Inflammatory macrophage (primary cell): ENCODE measurements at regions not wholly inside any gene's neighbourhood (a gene's known extent, or its start where the extent isn't known, plus 50 kb on each side); places are given as distances from the start of the nearest gene placed in this dataset.
A peak's percentile ranks its signal among the peaks of the same experiment; 100 is the strongest.

Source experiments
- DNase-seq, 2 donors: peaks; one replicate each; pipeline ENCODE4 v3.0.0-alpha.2; 2020 to 2022

DNA sequence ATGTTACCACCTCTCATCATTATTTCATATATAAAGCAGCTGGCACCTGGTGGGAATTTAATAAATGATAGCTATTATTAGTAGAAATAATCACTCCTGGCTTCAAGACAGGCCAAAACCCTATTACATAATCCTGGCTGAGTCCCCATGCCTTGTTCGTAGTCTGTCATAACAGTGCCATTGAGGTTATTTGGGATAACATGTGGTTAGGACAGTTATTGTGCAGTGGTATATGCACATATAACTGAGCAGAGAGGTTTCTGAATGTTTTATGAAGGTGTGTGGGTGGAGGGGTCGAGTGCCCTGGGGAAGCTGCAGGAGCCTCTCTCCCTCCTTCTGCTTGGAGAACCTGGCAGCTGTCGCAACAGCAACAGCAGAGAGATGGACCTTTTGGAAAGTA is 162.4 kb upstream of the NABP1 start:
- DNase-seq = no peak

DNA sequence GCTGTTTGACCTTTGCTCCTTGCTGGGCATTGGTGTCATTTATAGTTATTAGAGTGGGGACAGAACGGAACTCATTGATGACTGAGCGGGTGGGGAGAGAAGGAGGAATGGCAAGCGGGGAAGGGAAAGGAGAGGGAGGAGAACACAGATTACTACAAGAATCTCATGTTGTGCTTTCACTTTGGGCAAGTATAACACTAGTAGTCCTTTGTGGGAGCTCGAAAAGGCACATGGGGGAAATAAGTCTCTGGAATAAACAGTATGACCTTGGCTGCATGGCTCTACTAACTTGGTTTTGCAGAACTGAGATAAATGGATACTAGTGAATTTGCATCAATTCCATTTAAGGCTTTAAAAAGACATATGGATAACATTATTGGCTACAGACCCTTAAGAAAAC is 161.7 kb upstream of the NABP1 start:
- DNase-seq = no peak

DNA sequence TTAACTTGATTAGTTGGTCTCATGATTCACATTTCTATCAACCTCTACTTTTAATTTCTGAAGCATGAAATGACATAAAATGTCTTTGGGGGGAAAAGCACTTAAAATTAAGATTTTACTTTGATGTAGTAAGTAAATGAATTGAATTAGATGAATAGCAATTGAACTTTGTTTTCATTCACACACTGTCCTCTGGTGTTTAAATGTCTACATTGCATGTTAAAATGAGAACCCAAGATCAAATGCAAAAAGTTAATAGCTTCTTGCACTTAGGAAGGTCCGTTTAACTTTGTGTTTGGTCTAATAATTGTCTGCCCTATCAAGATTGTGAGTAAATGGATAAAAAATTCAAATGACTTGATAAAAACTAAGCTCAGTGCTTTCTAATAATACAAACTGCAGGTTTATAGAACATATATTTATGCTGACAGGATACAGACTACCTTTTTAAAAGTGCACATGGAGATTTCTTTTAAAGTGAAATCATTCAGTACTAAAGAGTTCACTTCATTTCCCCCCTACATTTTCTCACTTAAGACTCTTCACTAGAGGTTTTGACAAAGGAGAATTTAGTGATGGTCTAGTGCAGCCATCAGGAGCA is 156.2 kb upstream of the NABP1 start:
- DNase-seq = peak in 1 of 2 donors; percentile 65

DNA sequence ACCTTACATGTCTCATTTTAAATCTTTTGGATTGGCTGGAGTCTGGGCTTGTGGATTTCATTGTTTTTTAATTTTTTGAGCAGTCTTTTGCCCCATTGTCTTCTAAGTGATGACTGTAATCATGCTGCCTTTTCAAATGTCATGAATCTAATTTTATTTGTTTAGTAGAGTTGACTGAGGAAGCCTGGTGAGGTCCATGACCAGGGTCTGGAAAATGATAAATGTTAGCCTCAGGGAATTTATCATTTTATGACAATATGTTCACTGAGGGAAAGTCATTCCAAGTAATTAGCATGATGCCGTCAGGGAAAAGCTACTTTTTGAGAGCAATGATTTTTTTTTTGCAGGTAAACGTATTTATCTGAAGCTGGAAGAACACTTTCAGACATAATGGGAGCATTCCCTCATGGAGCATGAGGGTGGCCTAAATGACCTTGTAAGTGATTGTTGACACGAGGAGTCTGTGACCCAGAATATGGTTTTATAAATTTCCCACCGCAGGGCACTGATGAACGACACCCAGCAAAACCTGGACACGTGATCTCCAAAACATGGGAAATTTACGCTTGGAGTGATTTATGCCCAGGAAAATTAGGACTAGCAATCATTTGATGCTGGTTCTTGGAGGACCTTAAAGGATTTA is 155.3 kb upstream of the NABP1 start:
- no peak for DNase-seq

DNA sequence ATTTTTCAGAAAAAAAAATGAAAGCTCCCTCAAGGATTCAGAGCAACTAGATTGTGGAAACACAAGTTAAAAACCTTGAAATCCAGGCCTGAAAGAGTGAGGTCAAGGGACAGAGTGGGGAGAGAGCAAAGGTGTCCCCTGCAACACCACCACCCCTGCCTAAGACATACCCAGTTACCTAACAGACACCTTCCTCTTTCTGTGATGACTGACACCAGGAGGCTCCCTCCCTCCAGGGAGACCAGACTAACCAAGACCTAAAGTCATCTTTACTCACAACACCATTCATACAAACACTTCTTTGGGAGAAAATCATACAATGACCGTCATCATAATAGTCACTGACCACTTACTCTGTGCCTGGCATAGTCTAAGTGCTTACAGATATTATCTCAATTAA is 151.8 kb upstream of the NABP1 start:
- peak; percentile 20 to 54 for DNase-seq

DNA sequence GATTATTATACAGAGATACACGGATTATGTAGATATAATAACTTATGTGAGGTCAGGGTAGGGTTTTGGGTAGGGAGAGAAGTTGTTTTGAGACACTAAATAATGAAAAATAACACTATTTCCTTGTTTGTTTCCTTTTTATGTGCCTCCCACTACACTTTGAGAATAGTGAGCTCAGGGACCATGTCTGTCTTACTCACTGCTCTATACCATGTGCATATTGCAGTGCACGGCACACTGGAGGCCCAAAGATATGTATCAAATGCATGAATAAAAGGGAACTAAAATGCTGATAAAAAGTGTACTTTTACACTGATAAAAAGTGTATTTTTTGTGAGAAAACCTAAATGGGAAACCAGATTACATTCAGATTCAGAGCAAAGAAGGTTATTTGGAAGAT is 151.4 kb upstream of the NABP1 start:
- peak; percentile 46 to 73 for DNase-seq

DNA sequence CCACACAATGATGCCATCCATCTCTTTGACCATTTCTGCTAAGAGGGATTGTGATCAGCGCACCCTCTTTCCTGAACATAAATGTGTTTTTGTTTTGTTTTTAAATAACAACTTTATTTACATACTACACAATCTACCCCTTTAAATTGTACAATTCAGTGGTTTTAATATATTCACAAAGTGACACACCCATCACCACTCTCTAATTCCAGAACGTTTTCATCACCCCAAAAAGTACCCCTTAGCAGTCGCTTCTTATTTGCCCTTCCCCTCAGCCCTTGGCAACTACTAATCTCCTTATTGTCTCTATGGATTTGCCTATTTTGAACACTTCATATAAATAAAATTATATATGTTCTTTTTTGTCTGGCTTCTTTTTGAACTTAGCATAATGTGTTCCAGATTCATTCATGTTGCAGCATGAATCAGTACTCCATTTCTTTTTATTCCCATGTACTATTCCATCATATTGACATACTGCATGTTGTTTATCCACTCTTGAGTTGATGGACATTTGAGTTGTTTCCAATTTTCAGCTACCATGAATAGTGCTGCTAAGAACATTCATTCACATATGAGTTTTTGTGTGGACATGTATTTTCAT is 150.9 kb upstream of the NABP1 start:
- DNase-seq = no peak

DNA sequence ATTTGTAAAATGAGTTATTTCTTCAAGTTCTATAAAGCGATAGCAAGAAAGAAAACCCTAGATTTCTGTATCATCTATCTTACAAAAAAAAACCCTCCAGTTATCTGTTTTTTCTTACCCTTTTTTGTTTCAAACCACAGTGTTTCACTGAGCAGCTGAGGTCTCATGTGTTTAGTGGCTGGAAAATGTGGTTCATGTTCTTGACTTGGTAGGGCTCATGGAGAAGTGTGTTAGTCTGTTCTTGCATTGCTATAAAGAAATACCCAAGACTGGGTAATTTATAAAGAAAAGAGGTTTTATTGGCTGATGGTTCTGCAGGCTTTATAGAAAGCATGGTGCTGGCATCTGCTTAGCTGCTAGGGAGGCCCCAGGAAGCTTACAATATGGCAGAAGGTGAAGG is 147.3 kb upstream of the NABP1 start:
- DNase-seq = no peak

DNA sequence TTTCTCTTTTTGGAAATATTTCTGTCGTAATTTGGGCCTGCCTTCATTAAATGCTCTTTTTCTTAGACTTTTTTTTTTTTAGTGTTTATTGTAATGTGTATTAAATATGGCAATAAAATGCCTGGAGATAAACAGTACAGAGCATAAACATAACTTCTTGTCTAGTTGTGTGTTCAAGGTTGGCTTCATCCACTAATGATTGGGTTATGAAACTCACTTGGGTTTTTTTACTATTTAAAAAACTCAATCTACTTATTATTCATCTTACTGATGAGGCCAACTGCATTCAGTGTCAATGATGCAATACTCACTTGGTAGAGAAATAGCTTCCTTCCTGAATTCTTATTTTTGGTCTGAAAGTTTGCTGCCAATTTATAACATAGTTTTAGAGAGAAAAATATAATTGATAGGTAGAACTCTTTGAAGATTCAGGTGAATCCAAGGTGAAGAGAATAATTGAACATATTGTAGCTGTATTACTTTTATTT is 144.2 kb upstream of the NABP1 start:
- peak; percentile 28 to 63 for DNase-seq

DNA sequence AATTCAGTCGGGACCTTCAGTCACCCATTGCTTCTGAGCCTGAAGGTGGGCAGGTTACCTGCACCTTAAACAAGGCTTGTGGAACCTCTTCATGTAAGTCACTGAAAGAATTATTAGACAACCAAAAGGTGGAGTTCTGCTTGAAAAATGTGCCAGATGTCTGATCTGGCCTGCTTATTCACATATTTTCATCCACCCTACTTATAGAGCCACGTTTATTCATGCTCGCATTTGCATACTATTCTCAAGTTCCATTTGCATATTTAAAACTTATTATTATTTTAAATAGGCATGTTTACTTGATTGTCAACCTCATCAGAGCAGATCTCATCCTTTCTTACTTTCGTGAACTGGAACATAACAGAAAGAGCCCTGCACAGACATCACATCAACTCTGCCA is 140.0 kb upstream of the NABP1 start:
- DNase-seq = no peak

DNA sequence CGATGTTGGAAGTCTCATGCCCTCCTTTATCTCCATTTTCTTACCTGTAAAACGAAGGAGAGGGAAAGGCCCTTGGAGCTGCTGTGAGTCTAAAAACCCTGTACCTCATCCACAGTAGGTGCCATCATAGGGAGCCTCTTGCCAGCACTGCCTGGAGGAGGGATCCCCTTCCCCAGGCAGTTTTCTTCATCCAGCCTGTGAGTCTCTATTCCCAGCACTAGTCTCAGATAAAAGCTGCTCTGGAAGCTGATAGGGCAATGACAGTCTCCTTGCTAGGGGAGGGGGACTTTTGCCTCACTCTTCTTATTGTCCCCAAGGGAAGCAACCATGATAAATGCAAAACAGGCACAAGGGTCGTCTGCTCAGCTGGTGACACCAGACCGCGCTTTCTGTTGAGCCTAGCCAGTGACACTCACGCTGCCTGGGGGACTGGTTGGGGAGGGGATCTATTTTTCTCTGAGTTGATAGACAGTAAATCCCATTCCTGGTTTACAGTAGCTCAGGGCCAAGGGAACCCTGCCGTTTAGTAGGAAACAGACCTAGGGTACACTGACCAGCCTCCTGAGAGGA is 139.5 kb upstream of the NABP1 start:
- no peak for DNase-seq

DNA sequence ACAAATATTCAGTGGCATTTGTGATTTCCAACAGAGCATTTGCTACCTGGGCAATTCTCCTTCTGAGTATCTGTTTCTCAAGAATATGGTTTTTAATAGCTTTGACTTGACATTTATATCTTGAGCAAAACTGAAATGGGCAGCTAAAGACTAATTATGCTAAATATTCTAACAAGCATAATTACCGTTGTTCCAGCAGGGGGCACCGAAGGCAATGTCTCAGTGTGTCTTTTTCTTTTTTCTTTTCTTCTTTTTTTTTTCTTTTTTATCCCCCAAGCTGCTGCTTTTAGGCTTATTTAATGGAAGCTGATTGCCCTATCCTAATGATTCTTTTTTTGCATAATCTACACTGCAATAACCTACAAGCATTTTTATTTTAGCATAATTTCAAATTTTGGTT is 138.9 kb upstream of the NABP1 start:
- peak in 1 of 2 donors; percentile 11 for DNase-seq

DNA sequence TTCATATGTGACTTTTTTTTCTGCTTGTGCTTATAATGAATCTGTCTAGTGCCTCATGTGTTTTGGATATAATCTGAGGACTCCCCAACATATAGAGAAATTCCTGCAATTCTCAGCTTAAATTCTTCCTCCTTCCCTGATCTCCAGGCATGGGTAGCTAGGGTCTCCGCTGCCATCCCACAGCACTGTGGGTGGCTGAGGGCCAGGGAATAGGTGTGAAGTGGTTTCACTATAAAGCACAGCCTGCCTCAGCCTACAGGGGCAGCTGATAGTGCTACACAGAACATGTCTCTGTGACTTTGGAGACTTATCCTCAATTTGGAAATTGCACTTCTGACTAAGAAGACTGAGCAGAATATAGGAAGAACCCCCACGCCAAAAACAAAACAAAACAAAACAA is 137.3 kb upstream of the NABP1 start:
- no peak for DNase-seq

DNA sequence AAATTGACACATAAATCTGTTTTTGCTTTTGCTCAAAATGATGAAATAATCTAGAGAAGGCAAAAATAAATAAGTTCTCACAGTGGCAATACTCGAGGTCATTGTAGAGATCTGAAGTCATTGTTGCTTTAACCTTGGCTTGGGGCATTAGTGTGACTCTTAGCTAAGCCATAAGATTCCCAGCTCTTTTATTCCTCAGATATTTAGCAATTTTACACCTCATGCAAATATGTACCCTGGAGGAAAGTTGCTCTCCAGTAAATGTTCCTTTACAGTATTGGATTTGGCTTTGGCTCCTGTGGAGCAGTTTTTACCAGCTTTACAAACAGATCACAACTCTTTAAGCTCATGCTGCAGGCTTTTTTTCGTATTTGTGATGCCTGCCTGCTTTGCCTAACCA is 134.2 kb upstream of the NABP1 start:
- no peak for DNase-seq

DNA sequence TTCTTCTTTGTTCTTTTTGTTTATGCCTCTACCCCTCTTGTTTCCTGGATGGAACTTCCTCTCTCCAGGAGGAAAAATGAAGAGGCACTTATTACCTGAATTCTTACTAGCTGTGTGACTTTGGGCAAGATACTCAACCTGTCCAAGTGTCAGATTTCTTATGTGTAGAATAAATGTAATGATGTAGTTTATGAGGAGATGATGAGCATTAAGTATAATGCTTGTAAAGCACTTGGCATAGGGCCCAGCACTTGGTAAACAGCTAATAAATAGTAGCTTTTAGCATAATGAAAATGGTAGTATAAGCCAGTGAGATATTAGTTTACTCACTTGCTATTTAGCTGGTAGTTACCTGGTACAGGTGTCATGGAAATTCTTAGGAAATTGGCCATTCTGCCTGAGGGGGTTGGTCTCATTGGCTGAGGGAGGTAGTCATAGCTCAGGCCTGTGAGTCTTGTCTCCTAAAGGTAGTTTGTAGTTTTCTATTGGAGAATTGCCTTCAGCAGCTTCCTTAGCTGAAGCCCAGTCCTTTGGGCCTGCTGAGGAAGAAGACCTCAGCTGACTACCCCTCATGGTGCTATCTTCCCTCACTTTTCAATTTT is 133.4 kb upstream of the NABP1 start:
- DNase-seq = no peak

DNA sequence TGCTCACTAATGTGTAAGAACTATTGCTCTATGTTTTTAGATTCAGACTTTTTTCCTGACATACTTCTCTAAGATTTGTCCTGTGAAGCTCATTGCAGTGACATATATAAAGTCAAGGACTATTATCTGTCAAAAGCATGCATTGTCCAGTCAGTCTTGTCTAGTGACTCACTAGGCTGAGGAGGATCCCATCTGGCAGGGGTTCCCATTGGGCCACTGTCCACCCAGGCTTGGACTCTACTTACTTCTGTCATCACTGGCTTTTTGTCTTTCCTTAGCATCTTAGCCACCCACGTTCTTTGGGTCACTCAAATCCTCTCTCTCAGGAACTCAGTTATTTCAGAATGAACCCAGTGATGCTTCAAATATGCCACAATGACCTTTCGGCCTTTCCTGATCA is 132.6 kb upstream of the NABP1 start:
- no peak for DNase-seq

DNA sequence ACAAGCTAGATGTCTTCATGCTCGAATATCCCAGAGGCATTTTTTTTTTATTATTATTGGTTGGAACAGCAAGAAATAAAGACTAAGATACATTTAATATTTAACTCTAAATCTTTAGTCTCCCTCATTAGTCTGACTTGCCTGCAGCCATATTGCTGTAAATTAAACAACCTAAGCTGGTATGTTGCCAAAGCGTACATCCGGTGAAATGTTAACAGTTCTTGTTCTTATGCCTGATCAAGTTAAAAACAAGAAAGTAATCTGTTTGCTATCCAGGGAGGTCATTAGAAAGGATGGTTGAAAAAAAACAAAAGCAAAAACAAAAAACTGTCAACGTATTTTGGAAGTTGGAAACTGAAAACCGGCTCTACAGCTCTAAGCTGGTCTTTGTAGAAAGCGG is 125.9 kb upstream of the NABP1 start:
- no peak for DNase-seq

DNA sequence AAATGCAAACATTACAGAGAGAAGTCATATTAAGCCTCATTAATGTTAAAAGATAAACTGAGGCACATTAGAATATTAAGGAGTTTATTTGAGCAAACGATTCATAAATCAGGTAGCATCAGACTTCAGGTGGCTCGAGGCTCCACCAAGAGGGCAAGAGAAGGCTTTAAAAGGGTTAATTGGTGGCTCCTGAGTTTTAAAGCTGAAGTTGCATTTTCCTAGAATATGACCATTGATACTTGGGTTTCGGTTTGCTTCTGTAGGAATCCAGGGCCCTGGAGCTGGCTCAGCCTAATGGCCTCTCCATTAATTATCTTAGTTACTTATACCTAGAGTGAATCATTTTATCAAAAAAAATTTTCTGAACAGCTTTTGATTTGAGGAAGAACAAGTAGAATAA is 123.7 kb upstream of the NABP1 start:
- DNase-seq = no peak

DNA sequence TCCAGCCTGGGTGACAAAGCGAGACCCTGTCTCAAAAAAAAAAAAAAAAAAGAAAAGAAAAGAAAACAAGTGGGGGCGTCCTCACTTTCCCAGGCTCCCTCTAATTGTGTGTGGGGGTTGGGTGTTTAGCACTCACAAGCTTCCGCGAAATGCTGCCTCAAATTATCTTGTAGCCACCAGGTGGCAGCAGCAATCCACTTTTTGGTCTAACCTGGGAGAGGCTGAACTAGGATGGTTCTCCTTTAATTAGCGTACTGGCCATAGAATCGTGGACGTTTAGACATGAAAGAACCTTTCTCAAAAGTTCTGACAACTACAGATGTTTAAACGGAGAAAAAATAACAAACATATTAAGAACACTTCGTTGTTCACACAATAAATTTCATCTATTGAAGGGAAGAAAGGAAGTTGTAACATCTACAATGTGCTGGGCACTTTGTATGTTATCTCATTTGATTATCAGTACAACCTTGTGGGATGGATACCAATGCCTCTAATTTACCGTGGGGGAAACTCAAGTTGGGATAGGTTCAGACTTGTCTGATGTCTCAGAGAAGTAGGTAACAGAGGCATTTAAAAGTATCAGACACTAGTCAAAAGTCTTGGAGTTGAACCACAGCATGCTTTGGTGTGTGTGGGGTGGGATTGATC is 122.7 kb upstream of the NABP1 start:
- DNase-seq = peak; percentile 88 to 91

DNA sequence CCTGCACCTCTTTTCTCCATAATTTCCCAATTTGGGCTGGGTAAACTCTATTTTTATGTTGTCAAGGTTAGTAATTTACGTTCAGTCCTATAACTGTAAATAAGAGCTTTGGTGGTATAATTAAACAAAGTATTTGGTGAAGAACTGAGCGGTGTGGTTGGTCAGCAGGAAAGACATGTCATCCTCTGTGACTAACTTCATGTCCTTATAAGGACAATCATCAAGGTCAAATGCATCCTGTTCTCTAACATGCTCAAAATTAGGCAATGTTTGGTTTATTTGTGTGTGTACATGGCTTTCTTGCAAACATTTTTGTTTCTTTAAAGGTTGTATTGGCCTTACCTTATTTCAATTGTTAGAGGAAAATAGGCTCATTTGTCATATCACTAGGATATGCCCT is 121.5 kb upstream of the NABP1 start:
- DNase-seq = no peak

DNA sequence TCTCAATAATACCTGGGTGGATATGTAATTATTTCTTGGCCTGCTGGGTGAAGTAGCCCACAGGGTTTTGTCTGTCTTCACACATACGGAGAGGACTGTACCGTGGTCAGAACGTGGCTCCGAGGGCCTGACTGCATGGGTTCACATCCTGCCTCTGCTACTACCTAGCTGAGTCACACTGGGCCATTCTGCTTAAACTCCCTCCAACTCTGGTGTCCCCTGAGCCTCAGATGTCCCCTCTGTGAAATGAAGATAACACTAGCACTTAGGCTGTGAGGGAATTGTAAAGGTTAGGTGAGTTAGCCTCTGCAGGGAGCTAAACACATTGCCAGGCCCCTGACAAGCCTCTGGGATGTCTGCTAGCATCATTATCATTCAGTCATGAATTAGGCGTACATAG is 120.1 kb upstream of the NABP1 start:
- DNase-seq = no peak

DNA sequence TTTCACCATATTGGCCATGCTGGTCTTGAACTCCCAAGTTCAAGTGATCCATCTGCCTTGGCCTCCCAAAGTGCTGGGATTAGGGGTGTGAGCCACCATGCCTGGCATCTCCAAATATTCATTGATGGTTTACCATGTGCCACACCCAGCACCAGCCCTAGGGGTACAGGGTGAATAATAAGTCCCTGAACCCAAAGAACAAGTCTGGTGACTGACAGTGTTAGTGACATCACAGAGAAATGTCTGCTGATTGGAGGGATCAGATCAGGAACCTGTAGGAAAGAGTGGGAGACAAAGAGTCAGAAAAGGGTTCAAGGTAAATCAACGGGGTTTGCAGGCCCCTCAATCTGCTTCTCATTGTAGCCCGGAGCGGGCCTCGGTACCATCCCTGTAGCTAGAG is 118.4 kb upstream of the NABP1 start:
- no peak for DNase-seq

DNA sequence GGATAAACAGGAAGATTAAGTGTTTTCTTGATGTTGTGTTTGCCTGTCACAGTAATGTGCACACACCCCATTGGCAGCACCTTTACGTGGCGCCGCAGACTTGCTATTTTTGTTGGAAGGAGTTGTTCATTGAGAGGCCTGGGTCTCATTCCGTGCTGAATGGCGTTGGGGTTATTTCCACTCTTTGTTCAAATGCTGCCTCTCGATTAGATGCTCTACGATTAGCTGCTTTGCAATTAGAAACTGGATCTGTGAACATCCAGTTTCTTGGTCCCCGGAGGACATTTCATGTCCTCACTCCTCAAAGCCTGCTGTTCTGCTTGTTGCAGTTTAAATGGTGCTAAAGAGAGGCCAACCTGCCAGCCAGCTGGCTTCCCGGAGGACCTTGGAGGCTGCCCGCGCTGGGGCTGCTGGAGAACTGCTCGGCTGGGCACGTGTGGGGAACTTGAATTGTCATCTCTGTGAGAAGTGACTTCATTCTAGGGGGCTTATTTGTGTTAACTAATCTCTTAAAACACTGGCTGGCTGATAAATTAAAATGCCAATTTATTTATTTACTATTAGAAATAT is 117.4 kb upstream of the NABP1 start:
- DNase-seq = no peak
